Embryonic facial prominence (tissue), 1 donor: ENCODE measurements at regions not wholly inside any gene's neighbourhood (a gene's known extent, or its start where the extent isn't known, plus 50 kb on each side); places are given as distances from the start of the nearest gene placed in this dataset.

Source experiments
- DNase-seq: peaks from one replicate; pipeline ENCODE4 v3.0.0-alpha.2; 2016; ENCODE audit errors: extremely low spot score

- no peak for DNase-seq
Measured at GRCh38 chr1:177480741-177481305, 310.1 kb downstream of the BRINP2 start.

- DNase-seq: no peak
Measured at GRCh38 chr1:177479600-177479999, 308.8 kb downstream of the BRINP2 start.

DNA sequence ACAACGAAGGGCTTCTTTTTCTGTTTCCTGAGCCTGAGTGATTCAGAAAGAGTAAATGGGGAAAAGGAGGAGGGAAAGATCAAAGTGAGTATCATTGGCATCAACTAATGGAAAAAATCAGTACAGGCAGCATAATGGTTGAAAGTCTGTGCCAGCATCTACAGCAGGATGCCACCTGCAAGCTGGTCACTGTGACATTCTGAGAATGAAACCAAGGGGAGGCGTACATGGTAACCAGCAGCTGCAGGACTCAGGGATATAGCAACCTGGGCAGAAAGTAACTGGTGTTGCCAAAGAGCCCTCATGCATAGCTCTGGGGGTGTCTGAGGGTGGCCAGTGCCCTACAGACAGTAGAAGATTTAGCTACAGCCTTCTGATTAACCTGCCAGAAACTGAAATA, 305.9 kb downstream of the BRINP2 start:
- DNase-seq: no peak

GRCh38 chr1:177472567-177472966, 301.8 kb downstream of the BRINP2 start:
- no peak for DNase-seq

- no peak for DNase-seq
Measured at GRCh38 chr1:177471244-177471643, 300.5 kb downstream of the BRINP2 start.

- no peak for DNase-seq
Measured at GRCh38 chr1:177469519-177469918, 298.8 kb downstream of the BRINP2 start.

GRCh38 chr1:177466286-177466685, 295.5 kb downstream of the BRINP2 start:
- DNase-seq: no peak

- DNase-seq: no peak
Measured at GRCh38 chr1:177464686-177465085, 293.9 kb downstream of the BRINP2 start.

DNA sequence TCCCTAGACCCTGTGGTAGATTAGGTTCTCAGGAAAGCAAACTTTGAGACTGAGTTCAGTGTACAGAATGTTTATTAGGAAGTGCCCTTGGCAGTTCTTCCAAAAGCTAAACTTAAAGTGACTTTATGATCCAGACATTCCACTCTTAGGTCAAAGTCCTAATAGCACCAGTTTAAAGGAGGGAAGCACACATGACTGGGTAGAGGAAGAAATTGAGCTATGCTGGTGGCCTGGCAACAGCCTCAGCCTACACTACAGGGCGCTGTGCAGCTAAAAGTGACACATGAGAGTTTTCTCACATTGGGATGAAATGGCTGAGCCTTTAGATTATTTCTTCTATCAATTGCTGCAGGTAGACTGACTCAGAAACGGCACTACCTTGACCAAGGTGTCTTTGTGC, 280.4 kb downstream of the BRINP2 start:
- DNase-seq: no peak

DNA sequence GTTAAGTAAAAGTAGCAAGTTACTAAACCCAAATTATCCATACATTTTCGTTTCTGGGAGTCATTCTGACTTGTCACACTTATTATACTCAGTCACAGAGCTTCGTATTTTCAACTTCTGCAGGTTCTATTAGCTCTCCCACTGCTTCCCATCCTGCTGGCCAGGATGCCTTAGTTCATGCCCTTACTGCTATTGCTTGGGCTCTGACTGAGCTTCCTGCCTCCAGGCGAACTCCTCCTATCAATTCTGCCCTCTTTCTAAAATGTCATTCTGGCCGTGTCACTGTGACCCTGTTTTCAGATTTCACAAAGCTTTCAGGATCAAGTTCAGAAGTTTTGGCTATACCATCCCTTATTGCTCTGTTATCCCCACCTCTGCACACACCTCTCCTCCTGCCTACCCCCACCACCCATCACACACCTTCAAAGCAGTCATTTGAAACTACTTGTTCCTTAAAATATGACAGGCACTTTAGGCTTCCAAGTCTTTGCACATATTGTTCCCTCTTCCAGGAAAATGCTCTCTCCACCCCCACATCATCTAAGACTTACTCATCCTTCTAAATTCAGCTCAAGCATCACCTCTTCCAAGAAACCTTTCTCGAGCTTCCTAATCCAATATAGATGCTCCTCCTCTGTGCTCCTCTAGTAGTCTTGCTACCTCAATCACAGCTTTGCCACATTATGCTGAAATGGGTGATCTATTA, 278.0 kb downstream of the BRINP2 start:
- DNase-seq: no peak

- DNase-seq: no peak
Measured at GRCh38 chr1:177448036-177448615, 277.4 kb downstream of the BRINP2 start.

- no peak for DNase-seq
Measured at GRCh38 chr1:177444997-177445746, 274.4 kb downstream of the BRINP2 start.

GRCh38 chr1:177443003-177443402, 272.2 kb downstream of the BRINP2 start:
- DNase-seq: no peak

GRCh38 chr1:177442584-177442983, 271.8 kb downstream of the BRINP2 start:
- no peak for DNase-seq

GRCh38 chr1:177441281-177441680, 270.5 kb downstream of the BRINP2 start:
- no peak for DNase-seq

GRCh38 chr1:177440821-177441220, 270.1 kb downstream of the BRINP2 start:
- DNase-seq: no peak

DNA sequence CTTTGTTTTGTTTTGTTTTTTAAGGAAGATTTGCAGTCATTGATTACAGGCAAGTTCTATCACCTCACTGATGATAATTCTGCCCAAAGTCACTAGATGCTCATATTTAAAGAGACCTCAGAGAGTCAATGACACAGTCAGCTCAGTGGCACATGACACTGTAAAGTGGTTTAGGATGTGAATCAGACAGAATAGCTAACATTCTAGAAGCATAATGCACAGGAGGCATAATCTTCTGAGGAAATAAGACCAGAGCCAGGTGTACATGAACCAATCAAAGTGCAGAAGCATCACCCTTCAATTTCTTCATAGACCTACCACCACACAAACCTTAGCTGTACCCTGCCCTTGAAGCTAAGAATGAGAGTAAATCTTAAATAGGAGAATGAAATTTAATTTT, 268.5 kb downstream of the BRINP2 start:
- no peak for DNase-seq

GRCh38 chr1:177435364-177435763, 264.6 kb downstream of the BRINP2 start:
- no peak for DNase-seq

GRCh38 chr1:177432897-177433296, 262.1 kb downstream of the BRINP2 start:
- no peak for DNase-seq

- no peak for DNase-seq
Measured at GRCh38 chr1:177431123-177431522, 260.4 kb downstream of the BRINP2 start.

GRCh38 chr1:177429234-177429633, 258.5 kb downstream of the BRINP2 start:
- DNase-seq: no peak

GRCh38 chr1:177427811-177428210, 257.1 kb downstream of the BRINP2 start:
- DNase-seq: no peak

DNA sequence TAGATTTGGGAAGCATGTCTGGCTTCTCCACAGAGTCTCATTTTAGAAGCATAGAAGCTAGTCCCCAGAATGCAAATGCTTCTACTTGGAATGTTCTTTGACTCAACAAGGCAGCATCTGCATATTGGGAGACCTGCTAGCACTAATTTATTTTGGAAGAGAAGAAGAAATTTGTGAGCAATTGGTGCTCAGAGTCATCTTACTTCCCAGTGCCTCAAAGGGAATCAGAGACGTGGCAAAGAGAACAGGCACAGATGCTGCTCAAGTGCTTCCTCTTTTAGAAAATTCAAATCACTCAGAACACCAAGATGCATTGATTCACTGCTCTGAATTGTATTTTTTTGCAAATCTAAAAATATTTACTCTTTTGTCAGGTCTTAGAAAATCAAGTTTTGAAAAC, 255.7 kb downstream of the BRINP2 start:
- no peak for DNase-seq
